Peyer's patch (tissue), 4 donors: ENCODE measurements at regions not wholly inside any gene's neighbourhood (a gene's known extent, or its start where the extent isn't known, plus 50 kb on each side); places are given as distances from the start of the nearest gene placed in this dataset.

Source experiments
- DNase-seq, 3 donors: peaks; one replicate each; pipeline ENCODE4 v3.0.0-alpha.2; 2017 to 2019
- H3K27ac ChIP-seq, 4 donors: fragments of 200-600 bp; sonication (generic); one replicate each; pipeline ENCODE4 v1.5.1; 2016 to 2019
- H3K27me3 ChIP-seq, 2 donors: fragments of 200-600 bp; sonication (generic); one replicate each; pipeline ENCODE4 v1.5.1; 2019
- H3K36me3 ChIP-seq, 3 donors: fragments of 200-600 bp; sonication (generic); one replicate each; pipeline ENCODE4 v1.5.1; 2016 to 2019
- H3K4me1 ChIP-seq, 4 donors: fragments of 200-600 bp; sonication (generic); one replicate each; pipeline ENCODE4 v1.5.1; 2016 to 2019
- H3K4me3 ChIP-seq, 4 donors: fragments of 200-600 bp; sonication (generic); 1 replicate in 3 of 4; 2 replicates in 1 of 4; pipeline ENCODE4 v1.5.1; 2016 to 2019; ENCODE audit warnings: mild to moderate bottlenecking in 1 of 4
- H3K9me3 ChIP-seq, 4 donors: fragments of 200-600 bp; sonication (generic); one replicate each; pipeline ENCODE4 v1.5.1; 2016 to 2019; ENCODE audit warnings: mild to moderate bottlenecking in 1 of 4
- POLR2A ChIP-seq, 2 donors: fragments of 450-650 bp; IDR thresholded peaks; one replicate each; pipeline ENCODE4 v1.5.1; 2017; ENCODE audit warnings: antibody characterized with exemption in 2 of 2, mild to moderate bottlenecking in 2 of 2, moderate library complexity in 2 of 2
- TF ChIP-seq, protein P1 (sequence below), 6 experiments: fragments of 450-650 bp in 4 of 6; fragments of 200-600 bp in 2 of 6; sonication (generic) in 1 of 6; IDR thresholded peaks; one replicate each; pipeline ENCODE4 v1.5.1; 2017 to 2019; ENCODE audit warnings: antibody characterized with exemption in 6 of 6, mild to moderate bottlenecking in 3 of 6, moderate library complexity in 1 of 6

DNA sequence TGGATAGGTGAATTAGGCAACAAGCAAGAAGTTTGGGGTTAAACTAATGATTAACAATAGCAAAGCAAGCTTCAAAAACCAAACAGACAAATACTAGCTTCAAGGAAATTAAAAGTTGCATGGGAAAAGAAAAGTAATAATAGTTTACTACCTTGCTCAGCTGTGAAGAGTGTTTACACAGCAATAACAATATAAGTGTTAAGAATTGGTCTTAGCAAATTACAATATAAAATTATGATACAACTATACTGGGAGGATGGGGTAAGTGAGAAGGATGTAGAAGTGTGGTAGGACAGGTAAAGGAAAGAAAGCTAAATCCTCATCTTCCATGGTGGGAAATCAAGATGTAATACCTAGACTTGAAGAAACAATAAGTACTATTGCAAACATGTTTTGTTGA lies 137.7 kb upstream of the MAFB start:
- no peak overlapping the region for H3K4me3 ChIP-seq
- H3K27ac ChIP-seq: no peak overlapping the region
- no peaks in the 10 kb centered on the region for H3K27me3 ChIP-seq
- H3K9me3 ChIP-seq: no peaks in the 10 kb centered on the region
- no peak for TF ChIP-seq POLR2A (IDR thresholded peaks at IDR 0.05)
- TF ChIP-seq, protein P1, sequence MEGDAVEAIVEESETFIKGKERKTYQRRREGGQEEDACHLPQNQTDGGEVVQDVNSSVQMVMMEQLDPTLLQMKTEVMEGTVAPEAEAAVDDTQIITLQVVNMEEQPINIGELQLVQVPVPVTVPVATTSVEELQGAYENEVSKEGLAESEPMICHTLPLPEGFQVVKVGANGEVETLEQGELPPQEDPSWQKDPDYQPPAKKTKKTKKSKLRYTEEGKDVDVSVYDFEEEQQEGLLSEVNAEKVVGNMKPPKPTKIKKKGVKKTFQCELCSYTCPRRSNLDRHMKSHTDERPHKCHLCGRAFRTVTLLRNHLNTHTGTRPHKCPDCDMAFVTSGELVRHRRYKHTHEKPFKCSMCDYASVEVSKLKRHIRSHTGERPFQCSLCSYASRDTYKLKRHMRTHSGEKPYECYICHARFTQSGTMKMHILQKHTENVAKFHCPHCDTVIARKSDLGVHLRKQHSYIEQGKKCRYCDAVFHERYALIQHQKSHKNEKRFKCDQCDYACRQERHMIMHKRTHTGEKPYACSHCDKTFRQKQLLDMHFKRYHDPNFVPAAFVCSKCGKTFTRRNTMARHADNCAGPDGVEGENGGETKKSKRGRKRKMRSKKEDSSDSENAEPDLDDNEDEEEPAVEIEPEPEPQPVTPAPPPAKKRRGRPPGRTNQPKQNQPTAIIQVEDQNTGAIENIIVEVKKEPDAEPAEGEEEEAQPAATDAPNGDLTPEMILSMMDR (IDR thresholded peaks at IDR 0.05): no peak
- no peaks in the 10 kb centered on the region for H3K4me1 ChIP-seq
- no peaks in the 10 kb centered on the region for H3K36me3 ChIP-seq
- no peak for DNase-seq

DNA sequence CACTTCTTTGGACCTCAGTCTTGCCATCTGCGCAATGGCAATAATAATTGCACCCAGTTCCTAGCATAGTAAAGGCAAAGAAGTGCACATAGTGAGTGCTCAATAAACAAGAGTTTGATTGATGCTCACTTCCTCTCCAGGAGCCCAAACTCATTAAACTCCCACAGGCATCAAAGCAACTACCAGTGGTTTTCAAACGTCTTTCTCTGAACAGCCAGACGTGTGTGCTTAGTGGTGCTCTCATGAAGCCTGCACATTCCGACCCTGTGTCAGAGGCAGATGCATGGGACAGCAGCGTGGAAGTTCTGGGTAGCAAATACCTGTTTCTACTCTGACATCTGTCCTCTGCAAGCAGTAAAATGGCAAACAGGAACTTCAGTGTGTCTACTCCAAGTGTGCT lies 146.3 kb upstream of the MAFB start:
- H3K36me3 ChIP-seq: no peaks in the 10 kb centered on the region
- DNase-seq: no peak
- peaks cover 0 to 7% (median 0%) of the 10 kb centered on the region in 4 donors for H3K9me3 ChIP-seq
- no peak for TF ChIP-seq POLR2A (IDR thresholded peaks at IDR 0.05)
- TF ChIP-seq, protein P1 (IDR thresholded peaks at IDR 0.05): no peak
- no peak overlapping the region for H3K27ac ChIP-seq
- no peaks in the 10 kb centered on the region for H3K4me1 ChIP-seq
- H3K4me3 ChIP-seq: no peak overlapping the region
- H3K27me3 ChIP-seq: no peaks in the 10 kb centered on the region

DNA sequence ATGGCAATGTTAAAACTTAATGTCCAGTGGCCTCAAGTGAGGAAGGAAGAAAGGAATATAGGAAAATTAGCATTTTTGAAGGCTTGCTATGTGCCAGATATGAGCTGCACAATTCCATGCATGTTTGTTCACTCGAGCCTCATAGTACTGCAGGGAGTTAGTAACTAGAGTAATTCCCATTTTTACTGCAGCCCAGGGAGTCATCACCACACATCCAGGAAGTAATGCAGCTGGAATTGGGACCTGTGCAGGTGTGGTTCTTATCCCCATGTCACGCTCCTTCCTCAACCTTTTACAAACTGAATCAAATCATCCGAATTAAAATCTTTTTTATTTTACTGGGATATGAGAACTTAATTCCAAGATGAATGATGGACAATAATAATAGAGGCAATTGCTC lies 149.5 kb upstream of the MAFB start:
- TF ChIP-seq, protein P1 (IDR thresholded peaks at IDR 0.05): no peak
- TF ChIP-seq POLR2A (IDR thresholded peaks at IDR 0.05): no peak
- H3K36me3 ChIP-seq: no peaks in the 10 kb centered on the region
- H3K4me1 ChIP-seq: no peaks in the 10 kb centered on the region
- H3K27ac ChIP-seq: no peak overlapping the region
- H3K4me3 ChIP-seq: no peak overlapping the region
- H3K9me3 ChIP-seq: peaks cover 0 to 4% (median 0%) of the 10 kb centered on the region in 4 donors
- DNase-seq: no peak
- H3K27me3 ChIP-seq: no peaks in the 10 kb centered on the region

DNA sequence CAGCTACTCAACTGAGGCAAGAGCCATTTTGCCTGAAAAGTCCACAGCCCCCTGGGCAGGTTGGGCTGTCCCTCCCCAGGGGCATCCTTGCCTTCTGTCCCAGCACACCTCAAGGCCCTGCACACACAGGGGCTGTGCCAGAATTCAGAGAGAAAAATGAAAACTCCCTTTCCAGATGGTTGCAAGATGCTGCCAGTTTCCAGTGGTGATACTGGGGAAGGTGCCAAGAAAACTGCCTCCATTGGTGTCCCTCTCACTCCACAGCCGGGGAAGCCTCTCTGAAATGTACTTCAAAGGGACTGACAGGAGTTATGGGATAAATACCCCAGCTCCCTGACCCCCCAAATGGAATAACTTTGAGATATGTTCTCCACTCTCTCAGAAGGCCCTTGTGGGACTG lies 154.2 kb upstream of the MAFB start:
- H3K27me3 ChIP-seq: no peaks in the 10 kb centered on the region
- no peaks in the 10 kb centered on the region for H3K9me3 ChIP-seq
- no peaks in the 10 kb centered on the region for H3K4me1 ChIP-seq
- H3K36me3 ChIP-seq: no peaks in the 10 kb centered on the region
- TF ChIP-seq, protein P1 (IDR thresholded peaks at IDR 0.05): no peak
- TF ChIP-seq POLR2A (IDR thresholded peaks at IDR 0.05): no peak
- DNase-seq: no peak
- no peak overlapping the region for H3K4me3 ChIP-seq
- no peak overlapping the region for H3K27ac ChIP-seq

DNA sequence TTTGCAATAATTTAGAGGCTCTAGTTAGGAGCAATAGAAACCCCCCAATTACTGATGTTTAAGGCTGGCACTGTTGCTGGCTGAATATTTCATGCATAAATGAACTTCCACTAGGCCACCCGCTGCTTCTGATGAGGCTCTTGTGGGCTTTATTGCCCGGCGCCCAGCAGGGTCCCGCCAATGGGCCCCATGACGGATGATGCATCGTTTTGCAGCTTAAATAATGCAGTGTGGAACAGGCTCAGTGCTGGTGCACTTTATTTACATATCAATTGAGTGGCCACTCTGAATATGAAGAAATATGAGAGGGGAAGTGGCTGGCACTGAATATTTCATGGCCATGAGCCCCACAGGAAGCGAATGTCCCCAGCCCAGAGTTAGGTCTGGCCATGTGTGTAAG lies 155.3 kb upstream of the MAFB start:
- TF ChIP-seq POLR2A (IDR thresholded peaks at IDR 0.05): no peak
- TF ChIP-seq, protein P1 (IDR thresholded peaks at IDR 0.05): no peak
- Histone ChIP-seq H3K36me3 (no peaks in the 10 kb centered on the region), H3K9me3 (no peaks in the 10 kb centered on the region), H3K27me3 (no peaks in the 10 kb centered on the region), H3K27ac (no peak overlapping the region), H3K4me3 (no peak overlapping the region), H3K4me1 (no peaks in the 10 kb centered on the region)
- DNase-seq: no peak

DNA sequence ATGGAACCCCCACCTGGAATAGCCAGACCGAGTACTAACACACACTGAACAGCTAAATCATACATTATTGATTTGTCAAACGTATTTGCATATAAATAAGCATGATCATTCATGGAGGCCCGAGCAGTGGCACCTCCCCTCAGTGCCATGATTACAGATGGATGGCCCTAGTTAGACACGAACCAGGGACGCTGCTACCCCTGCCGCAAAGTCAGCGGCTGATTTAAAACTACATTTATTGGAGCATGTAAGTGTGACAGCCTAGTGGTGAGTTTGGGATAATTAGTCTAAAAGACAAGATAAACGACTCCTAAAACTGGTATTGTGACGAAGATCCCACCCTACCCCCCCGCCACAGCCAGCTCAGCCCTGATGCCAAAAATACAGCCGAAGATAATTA lies 159.1 kb upstream of the MAFB start:
- Histone ChIP-seq H3K27ac (no peak overlapping the region), H3K4me3 (no peak overlapping the region), H3K4me1 (no peaks in the 10 kb centered on the region), H3K27me3 (no peaks in the 10 kb centered on the region), H3K9me3 (no peaks in the 10 kb centered on the region), H3K36me3 (no peaks in the 10 kb centered on the region)
- TF ChIP-seq POLR2A (IDR thresholded peaks at IDR 0.05): no peak
- TF ChIP-seq, protein P1 (IDR thresholded peaks at IDR 0.05): no peak
- DNase-seq: no peak
